HG03280 (cell line): ENCODE measurements at regions not wholly inside any gene's neighbourhood (a gene's known extent, or its start where the extent isn't known, plus 50 kb on each side); places are given as distances from the start of the nearest gene placed in this dataset.
"Not testable (repeated sequence)": the region's sequence is repeated elsewhere in the genome, so short reads cannot be mapped to it uniquely, and the experiment has no call there.

Experiments
- ATAC-seq: cut with Tn5 transposase; IDR thresholded peaks from one replicate; pipeline ENCODE4 v1.9.1; 2021; ENCODE audit warnings: mild to moderate bottlenecking, moderate library complexity; ENCODE audit not compliant: unreplicated experiment

DNA sequence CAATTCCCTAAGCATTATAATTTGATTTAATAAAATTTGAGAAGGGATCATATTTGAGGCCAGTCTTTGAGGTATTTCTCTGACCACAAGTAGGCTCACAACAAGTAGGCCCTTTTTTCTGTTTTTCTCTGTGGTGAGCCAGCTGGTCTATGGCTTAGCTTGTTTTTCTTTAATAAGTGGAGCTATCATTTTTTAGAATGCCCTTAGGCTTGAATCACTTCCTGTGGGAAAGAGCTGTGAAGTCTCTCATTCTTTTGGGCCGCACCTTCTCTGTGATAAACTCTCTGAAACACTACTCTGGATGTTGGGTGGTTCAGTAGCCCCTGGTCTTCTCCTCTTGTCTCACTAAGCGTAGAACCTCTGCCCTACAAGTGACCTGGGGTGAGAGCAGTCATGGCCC lies 235.9 kb downstream of the SUCLG1 start:
- ATAC-seq, result no peak

DNA sequence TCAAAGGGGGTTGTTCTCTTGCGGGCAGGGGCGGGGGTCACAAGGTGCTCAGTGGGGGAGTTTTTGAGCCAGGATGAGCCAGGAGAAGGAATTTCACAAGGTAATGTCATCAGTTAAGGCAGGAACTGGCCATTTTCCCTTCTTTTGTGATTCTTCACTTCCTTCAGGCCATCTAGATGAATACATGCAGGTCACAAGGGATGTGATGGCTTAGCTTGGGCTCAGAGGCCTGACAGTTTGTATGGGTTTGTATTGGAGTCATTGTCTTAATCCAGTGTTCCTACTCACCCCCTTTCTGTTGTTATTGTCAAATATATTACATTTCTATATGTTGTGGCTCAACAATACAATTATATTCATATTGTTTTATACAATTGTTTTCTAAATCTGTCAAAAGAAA lies 238.0 kb downstream of the SUCLG1 start:
- ATAC-seq, result not testable (repeated sequence)

DNA sequence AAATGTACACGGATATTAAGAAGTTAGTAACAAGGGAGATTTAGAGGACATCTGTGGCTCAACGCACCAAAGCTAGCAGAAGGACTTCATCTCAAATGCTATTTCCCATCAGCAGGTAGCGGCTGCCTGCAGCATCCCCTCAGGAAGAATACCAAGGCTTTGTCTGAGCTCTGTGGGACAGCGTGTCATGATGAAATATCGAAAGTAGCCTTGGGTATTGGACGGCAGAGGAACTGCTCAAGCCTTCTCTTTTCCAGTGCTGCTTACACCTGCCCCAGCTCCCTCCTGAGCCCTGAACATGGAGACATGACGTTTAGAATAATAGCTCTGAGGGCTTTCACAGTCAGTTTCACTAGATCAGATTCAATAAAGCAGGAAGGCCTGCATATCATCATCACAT lies 241.6 kb downstream of the SUCLG1 start:
- ATAC-seq, result no peak

DNA sequence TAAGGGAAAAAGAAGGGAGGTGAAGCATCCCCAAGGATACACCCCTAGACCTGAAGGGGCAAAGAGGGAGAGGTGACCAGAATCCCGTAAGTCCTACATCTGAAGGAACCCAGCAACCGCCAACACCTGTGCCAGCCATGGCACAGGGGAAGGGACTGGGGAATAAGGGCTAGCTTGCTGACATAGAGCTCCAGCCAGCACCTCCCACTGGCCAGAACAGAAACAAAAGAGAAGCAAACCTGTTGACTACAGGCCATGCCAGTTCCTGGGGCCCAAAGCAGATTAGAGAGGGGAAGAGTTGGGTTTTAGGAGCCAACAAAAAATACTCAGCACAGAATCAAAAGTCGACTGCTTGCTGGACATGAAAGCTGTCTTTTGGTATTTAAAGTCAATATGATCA lies 244.6 kb downstream of the SUCLG1 start:
- no peak for ATAC-seq

DNA sequence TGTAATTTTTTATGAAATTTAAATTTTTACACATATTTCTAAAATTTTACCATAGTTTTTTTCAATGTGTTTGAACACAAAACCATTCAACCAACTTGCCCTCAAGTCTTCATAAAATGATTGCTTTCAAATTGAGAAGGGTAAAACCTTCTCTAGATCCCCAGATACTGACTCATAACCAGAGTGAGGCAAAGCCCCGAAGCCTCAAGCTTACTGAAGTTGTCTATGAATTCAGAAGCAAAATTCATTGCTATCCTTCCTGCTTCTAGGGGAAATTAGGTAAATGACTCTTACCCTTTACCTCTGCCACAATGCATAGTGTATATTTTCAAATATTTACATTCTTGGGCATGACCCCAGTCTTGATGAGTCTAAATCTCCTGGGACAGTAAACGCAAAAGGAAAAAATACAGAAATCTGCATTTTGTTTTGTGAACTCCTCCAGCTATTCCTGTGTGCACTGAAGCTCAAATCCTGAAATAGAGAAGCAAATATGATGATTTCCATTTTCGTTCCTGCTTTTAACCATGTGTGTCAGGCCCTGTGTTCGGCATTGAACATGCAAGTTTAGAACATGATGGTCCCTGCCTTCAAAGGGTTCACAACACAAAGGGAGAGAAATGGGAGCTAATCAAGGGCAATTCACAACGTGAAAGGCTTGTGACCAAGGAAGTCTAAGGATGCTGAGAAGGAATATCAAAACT lies 246.3 kb downstream of the SUCLG1 start:
- peak; percentile 70 for ATAC-seq

DNA sequence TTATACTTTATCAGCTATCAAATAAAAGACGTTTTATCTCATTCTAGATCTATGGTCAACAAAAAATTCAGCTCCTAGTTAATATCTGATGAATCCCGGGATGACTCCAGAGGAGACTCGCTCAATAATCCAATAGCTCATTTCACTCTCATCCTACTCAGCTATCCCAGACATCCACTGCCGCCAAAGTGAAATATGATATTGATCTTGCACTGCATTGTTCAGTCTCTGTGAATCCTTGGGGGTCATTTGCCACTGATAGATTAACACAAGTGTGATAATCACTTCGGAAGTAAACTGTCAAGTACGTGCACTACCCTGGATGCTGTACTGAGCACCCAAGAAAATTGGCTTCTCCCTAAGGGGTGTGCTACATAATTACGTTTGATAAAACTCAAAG lies 249.1 kb downstream of the SUCLG1 start:
- ATAC-seq, result no peak

DNA sequence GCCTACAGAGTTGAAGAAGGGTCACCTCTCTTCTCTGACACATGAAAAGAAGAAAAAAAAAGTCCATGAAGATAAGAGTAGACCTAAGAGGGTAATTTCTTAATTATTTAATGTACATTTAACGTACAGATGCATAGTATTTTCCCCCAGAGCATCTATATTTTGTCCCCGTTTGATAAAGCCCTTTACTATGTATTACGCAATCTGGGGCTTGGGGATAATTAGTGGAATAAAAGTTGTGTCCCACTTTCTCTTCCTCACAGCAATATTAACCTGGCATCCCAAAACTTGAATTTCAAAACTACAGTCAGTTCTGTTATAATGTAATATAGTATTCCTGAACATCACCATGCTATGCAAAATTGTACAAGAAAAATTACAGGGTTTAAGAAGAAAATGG lies 254.1 kb downstream of the SUCLG1 start:
- ATAC-seq, result no peak

DNA sequence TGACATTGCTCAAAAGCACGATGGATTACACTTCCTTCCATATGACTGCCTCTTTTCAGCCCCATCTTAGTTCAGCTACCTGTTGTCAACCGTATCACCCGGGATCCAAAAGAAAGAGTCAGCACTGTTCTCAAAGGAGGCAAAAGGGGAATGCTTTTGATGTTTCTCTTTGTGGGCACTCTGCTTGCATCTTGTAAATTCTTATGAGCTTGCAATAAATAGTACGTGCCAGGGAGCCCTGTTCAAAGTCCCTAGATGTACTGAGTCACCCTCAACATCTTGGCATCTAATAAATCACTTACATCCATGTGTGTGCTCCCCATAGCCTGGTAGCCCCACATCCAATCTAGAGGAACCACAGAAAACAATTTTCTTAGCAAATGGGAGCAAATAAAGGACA lies 256.9 kb downstream of the SUCLG1 start:
- no peak for ATAC-seq

DNA sequence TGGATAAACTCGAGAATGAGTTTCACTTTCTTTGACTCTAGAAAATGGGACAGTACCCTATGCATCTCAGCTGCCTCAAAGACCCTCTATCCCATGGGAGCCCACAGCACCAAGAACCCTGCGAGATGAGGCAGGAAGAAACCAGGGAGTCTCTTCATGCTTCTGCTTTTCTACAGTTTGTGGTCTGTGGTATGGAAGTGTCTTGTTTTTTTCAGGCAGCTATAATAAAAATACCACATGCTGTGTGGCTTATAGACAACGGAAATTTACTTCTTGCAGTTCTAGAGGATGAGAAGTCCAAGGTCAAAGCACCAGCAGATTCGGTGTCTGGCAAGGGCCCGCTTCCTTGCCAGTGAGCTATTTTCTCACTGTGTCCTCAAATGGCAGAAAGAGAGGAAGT lies 257.9 kb downstream of the SUCLG1 start:
- no peak for ATAC-seq

DNA sequence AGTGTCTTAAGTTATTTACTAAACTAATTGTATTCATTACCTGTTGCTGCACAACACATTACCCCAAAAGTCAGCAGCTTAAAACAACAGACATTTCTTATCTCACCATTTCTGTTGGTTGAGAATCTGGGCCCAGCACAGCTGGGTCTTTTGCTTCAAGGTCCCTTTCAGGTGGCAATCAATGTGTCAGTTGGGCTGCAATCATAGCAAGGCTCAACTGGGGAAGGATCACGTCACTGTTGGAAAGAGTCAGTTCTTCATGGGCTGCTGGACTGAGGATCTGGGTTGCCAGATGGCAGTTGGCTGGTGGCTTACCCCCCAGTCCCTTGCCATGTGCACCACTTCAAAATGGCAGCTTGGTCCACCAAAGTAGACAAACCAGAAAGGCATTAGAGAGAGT lies 261.2 kb downstream of the SUCLG1 start:
- ATAC-seq, result no peak

DNA sequence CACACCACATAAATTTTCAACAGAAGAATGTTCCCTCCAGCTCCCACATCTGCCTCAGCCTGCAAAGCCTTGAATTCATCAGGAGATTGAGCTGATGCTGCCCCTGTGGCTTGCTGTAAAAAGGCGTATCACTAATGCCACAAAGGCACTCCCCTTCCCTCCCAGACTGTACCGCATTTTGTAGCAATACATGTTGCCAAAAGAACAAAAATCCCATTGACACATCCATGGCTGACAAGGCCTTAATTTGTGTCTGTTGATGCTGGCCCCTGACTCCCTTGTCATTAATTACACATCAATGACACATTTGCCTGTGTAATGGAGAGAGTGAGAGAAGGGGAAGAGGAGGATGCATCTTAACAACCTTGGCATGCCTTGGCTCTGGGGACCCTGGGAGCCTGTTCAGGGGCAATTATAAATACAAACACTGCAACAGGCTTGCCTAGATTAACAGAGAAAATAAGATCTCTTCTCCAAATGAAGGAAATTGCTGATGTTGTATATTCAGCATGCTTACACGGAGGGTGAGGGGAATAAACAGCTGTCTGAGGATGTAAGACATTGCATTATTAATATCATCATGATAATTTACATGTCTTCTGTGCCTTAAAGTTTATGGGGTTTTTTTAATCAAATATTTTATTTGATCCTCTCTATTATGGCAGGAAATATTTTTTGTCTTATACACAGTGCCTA lies 264.0 kb downstream of the SUCLG1 start:
- no peak for ATAC-seq

DNA sequence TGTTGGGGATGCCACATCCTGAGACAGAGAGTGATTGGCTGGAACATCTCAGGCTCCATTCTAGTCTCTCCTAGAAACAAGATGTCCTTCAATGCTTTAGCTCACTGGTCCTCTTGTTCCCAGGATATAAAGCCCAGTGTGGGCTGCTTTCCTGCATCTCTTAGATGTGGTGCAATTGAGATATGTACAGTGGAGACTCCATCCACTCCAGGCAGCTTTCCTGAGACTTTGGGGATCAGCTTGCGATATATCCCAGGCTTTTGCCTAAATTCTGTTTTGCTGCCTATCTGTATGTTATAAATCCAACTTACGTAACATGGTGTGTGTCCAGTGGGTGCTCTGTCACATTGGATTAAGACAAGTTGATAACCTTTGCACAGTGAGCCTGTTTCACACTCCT lies 264.9 kb downstream of the SUCLG1 start:
- no peak for ATAC-seq

DNA sequence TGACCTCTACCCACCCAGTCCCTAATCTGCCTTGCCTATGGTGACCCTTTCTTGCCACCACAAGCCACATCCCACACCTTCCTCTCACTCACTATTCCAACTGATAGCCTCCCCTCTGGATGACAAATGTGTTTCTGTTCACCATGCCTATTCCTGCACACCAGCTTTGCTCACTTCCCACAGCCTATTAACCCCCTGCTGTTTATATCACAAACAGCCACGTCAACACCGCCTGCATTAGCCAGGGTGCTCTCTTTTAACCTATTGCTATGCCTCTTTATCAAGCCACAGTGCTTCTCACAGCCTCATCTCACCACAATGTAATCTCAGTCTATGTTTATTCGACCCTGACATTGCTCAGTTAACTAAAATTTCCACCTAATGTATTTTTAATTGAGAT lies 271.8 kb downstream of the SUCLG1 start:
- ATAC-seq, result no peak

DNA sequence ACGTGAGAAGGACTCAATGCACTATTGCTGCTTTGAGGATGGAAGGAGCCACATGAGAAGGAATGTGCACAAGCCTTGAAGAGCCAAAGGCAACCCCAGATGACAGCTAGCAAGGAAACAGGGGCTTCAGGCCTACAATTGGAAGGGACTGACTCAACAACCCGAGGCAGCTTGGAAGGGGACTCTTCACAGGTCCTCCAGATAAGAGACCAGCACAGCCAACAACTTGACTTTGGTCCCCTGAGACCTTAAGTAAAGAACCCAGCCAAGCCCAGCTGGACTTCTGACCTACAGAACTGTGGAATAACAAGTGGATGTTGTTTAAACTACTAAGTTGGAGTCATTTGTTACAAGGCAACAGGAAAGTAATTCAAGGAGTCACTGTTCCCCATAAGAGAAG lies 277.2 kb downstream of the SUCLG1 start:
- no peak for ATAC-seq

DNA sequence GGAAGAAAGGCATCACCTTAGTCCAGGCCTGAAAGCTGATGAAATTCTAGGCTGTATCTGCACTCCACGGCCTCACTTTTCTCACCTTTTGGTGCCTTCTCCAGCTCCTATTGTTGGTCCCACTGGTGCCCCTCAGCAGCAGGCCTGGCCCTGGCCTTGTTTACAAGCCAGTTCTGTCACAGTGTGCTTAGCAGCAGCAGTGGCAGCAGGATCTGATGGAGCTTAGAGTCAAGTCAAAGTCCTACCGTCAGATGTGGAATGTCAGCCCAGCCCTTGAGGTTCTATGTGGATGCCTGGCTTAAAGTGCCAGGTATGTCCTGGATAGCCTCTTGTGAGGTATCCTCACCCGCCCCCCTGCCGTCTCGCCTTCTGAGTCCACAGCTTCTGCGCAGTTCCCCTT lies 281.3 kb downstream of the SUCLG1 start:
- ATAC-seq, result no peak

DNA sequence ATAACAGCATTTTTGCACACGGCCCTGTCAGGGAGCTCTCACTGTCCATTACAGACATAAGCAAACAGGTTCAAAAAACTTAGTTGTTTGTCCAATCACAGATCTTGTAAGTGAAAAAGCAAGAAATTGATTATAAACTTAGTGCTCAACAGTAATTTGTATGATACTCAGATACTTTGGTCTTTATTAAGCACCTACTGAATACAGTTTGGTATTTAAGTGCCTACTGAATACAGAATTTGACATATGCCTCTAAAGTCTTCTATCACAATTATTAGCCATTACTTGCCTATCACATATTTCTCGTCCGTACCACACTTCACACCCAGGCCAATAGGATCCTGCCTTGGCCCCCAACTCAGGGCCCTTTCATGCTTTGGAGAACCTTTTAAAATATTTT lies 283.1 kb downstream of the SUCLG1 start:
- ATAC-seq, result no peak

DNA sequence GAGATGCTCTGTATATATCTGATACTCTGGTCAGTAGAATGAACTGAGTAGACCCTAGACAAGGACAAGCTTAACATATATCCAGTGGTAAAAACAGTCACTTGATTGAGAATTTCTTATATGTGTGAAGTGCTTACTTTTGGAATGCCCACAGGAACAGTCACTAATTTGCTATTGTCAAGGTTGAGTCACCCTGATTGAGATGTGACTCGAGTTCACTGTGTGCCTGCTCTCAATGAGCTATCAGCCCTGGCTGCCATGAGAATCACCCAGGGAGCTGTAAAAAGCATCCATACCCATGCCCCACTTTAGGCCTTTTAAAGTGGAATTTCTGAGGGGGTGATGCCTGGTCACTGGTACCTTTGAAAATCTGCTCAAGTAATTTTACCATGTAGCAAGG lies 283.7 kb downstream of the SUCLG1 start:
- no peak for ATAC-seq

DNA sequence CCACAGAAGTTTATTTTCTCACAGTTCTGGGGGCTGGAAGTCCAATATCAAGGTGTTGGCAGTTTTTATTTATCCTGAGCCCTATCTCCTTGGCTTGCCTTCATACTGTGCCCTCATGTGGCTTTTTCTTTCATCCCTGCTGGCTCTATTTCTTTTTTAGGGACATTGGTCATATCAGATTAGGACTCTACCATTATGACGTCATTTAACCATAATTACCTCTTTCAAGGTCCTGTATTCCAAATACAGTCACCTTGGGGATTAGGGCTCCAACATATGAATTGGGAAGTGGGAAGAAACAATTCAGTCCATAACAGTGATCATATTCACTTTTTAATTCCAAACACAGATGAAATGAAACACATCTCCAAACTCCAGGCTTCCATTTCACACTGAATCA lies 286.0 kb downstream of the SUCLG1 start:
- no peak for ATAC-seq

DNA sequence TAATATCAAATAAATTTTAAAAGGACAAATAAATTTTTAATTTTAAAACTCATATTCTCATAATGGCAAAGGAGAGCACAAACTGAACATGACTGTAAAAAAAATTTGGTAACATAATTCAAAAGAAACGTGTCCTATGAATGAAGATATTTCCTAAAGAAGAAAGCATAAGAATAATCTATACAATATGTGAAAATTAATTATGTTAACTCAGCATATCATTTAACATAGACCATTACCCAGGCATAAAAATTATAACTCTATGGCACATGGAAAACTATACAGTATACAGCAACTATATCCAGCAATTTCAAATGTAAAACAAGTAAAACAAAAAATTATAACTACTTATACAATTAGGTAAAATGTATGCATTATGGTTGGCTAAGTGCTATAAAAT lies 288.1 kb downstream of the SUCLG1 start:
- ATAC-seq, result no peak

DNA sequence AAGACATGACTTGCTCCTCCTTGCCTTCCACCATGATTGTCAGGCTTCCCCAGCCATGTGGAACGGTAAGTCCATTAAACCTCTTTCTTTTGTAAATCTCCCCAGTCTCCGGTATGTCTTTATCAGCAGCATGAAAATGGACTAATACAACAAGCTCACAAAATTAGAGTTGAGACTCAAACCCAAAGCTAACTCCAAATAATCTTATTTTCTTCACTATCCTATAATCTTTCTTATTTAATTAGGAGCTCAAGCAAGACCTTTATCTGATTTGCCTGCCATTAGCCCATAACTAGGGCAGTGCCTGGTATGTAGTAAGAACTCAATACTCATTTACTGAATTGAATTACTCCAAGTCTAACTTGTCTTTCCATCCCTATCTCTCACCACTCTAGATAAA lies 289.2 kb downstream of the SUCLG1 start:
- ATAC-seq, result no peak

DNA sequence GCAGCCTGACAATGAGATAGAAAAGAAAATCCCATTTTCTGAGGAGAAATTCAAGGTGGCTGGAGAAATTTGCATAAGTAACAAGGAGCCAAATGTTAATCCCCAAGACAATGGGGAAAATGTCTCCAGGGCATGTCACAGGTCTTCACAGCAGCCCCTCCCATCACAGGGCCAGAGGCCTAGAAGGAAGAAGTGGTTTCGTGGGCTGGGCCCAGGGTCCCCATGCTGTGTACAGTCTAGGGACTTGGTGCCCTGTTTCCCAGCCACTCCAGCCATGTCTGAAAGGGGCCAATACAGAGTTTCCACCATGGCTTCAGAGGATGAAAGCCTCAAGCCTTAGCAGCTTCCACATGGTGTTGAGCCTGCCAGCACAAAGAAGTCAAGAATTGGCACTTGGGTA lies 290.5 kb downstream of the SUCLG1 start:
- ATAC-seq, result not testable (repeated sequence)

DNA sequence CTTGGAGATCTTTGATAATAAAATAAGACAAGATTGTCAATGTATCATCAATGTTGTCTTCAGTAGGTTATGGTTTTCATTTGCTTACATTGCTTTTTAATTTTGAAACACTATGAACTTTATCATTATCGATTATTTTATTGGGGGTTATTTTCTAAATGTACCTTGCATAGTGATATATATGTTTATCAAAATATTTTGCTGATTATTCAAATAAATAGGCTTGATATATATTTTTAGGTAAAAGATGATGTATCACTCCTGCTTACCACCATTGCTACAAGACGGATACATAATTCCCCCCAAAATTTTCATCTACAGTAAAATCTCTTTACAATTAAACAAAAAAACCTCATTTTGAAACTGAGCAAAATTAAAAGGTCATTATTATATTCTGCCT lies 293.8 kb downstream of the SUCLG1 start:
- no peak for ATAC-seq

DNA sequence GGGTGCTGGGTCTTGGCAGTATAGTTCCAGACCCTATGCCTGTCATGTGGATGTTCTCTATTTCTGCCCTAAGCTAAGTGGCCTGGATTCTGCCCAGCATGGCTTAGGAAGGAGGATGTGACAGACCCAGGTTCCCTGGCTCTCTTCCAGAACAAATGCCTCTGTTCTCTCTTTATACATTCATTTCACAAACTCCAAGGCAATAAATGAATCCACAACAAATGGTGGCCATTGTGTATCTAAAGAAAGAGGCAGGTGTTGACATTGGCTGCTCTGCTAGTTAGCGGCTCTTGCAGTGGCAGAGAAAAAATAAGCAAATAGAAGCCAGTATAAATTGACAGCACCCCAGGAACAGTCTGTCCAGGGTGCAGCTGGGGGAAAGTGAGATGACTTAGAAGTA lies 298.6 kb downstream of the SUCLG1 start:
- no peak for ATAC-seq
